GM18502 (cell line): ENCODE measurements at regions not wholly inside any gene's neighbourhood (a gene's known extent, or its start where the extent isn't known, plus 50 kb on each side); places are given as distances from the start of the nearest gene placed in this dataset.
"Not testable (repeated sequence)": the region's sequence is repeated elsewhere in the genome, so short reads cannot be mapped to it uniquely, and the experiment has no call there.

Source experiments
- ATAC-seq: cut with Tn5 transposase; IDR thresholded peaks from one replicate; pipeline ENCODE4 v1.9.1; 2021; ENCODE audit warnings: mild to moderate bottlenecking; ENCODE audit not compliant: unreplicated experiment, poor library complexity

DNA sequence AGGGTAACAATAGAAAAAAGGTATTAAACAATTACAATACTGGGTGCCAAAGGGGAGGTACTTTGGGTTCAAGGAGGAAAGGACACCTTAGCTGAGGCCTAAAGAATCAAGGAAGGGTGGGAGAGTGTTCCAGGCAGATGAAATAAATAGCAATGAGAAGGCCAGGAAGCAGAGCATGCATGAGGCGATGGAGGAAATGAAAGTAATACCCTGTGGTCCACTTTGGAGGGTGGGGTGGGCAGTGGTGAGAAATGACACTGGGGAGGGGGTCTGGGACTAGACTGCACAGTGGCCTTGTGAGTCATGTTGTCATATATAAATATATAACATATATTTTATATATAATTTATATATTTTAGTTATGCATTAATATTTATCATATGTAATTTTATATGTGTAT lies 55.9 kb downstream of the BHLHE40 start:
- ATAC-seq: no peak

- peak; percentile 46 for ATAC-seq
Measured at GRCh38 chr3:5035692-5036391, 56.6 kb downstream of the BHLHE40 start.

GRCh38 chr3:5036392-5036766 lies 57.1 kb downstream of the BHLHE40 start:
- no peak for ATAC-seq

GRCh38 chr3:5036858-5037257 lies 57.6 kb downstream of the BHLHE40 start:
- ATAC-seq: no peak

DNA sequence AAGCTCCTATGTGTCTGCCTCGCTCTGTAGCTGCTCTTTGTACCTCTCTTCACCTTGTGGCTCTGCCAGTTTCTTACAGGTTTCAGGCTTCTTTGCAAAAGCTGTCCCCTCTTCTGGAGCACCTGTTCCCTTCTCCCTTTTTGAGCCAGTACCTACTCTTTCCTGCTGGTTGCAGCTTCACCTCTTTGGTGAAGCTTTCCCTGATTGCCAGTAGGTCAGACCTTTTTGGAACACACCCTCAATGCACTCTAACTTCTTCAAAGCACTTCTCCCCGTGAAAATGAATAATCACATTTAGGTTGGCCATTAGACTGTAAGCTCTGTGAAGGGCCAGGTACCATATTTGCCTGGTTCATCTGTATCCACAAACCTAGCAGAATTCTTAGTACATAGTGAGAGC lies 60.3 kb downstream of the BHLHE40 start:
- no peak for ATAC-seq

DNA sequence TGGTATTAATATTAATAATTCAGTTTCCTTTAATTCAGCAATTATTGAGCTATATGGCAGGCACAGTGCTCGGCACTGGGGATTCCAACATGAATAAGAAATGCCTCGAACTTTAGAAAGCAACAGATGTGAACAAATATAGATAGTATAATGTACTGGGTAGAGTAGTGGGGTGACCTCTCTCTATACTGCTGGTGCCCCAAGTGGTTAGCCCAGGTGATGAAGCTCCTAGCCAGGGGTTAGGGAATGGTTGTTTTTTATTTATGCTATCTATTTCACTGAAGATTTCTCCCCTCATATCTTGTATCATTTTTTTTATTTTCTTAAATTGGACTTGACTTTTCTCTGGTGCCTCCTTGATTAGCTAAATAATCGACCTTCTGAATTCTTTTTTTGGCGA lies 62.1 kb downstream of the BHLHE40 start:
- no peak for ATAC-seq

DNA sequence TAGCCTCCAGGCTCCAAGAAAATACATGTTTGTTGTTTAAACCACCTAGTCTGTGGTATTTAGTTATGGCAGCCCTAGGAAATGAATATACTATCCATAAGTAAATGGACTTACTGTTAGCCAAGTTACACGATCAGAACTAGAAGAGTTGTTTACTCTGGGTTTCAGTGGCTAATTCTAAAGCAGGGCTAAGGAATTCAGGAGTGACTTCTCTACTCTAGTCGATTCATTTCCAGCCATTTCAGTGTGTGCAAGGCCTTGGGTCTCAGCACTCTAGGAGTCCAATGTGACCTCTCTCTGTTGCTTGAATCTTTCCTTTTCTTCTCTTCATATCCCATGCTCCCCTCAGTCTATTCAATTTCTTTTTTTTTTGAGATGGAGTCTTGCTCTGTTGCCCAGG lies 66.7 kb downstream of the BHLHE40 start:
- ATAC-seq: no peak

DNA sequence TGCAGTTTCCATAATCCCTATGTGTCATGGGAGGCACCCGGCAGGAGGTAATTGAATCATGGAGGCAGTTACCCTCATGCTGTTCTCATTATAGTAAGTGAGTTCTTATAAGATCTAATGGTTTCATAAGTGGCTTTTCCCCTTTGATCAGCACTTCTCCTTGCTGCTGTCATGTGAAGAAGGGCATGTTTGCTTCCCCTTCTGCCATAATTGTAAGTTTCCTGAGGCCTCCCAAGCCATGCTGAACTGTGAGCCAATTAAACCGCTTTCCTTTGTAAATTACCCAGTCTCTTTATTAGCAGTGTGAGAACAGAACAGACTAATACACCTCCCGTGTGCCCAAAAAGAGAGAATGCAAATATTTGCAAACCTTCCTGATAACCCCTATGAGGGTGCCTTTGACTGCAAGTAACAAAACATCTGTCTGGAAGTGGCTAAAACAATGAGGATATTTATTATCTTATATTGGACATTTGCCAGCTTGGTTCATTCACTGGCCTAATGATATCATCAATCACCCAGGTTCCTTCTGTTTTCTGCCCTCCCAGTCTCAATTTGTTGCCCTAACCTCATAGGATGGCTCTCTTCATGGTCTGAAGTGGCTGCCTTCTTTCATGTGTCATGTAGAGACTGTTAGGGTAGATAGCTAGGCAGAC lies 68.7 kb downstream of the BHLHE40 start:
- ATAC-seq: no peak

- ATAC-seq: peak; percentile 72
Measured at GRCh38 chr3:5051772-5052171, 70.3 kb upstream of the ARL8B start.

DNA sequence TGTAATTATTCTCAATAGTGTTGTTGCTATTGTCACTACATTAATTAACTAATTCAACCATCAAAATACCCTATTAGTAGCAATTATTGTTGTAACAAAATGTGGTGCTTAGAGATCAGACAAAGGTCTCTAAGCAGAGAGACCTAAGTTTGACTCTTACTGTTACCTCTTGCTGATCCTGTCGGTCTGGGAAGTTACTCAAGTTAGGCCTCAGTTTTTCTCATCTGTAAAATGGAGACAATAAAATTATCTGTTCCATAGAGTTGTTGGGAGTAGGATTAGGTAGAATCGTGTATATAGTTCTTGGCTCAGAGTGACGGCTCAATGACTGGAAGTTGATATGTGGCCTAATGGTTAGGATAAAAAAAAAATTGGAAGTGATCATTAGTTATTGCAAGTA lies 69.8 kb upstream of the ARL8B start:
- ATAC-seq: no peak

DNA sequence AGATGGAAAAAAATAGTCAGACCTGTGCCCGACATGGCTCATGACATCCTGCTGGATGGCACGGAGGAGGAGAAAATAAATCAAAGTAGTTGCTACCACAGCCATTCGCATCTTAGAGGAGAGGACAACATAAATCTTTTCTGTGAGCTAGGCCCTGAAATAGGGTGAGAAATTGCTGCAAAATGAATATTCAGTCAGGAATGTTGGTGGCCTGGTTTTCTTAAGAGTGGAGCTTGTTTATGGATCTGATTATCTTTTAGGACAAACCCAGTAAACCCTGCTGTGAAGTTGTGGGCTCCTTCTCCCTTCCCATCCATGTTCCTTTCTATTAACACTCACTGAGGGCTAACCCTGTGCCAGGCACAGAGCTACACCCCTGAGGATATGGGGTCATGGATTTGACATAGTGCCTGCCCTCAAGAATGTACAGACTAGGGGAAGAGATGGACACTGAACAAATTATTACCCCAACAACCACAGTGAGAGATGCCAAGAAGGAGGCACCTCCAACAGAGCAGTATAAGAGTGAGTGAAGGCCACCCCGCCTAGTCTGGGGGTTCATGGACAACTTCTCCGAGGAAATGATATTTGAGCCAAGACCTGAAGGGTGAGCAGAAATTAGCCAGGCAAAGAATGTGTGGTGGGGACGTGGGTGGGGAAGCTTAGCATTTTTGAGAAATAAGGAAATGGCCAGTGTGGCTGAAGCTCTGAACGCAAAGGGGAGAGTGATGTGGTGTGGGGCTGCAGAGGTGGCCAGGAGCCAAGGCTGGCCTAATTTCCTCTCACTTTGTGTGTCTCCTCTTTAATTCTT lies 68.9 kb upstream of the ARL8B start:
- ATAC-seq: no peak

- no peak for ATAC-seq
Measured at GRCh38 chr3:5054098-5054497, 68.0 kb upstream of the ARL8B start.

- not testable (repeated sequence) for ATAC-seq
Measured at GRCh38 chr3:5054579-5054978, 67.5 kb upstream of the ARL8B start.

DNA sequence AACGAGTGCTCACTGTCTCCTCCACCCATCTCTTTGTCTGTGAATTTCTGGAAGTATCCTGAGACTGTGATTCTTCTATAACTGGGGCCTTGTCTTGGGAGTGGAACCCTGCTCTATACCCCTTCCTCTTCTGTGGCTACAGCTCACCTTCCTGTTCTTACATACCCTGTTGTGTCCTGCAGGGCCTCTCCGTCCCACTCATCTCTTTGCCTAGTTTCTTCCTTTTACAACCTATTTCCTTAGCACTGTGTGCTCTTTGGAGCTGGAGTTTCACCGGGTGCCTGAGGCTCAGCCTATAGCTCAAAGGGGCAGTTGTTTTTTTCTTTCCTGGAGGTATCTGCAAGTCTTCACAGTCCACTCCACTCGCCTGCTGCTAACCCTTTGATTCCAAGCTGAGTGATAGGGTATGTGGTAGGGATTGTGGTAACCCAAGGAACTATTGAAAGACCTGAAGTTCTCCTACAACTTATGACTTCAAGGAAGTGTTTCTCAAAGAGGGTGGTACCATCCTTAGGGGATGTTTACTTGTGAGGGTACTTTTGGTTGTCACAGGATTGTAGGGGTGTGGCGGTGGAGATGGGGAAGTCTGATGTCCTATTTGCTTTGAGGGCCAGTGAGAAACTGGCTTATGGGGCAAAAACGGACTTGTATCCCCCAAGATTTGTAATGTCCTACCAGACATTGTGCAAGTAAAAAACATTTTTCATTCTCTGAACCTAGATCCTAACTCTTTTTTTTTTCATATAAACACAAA lies 66.6 kb upstream of the ARL8B start:
- no peak for ATAC-seq

DNA sequence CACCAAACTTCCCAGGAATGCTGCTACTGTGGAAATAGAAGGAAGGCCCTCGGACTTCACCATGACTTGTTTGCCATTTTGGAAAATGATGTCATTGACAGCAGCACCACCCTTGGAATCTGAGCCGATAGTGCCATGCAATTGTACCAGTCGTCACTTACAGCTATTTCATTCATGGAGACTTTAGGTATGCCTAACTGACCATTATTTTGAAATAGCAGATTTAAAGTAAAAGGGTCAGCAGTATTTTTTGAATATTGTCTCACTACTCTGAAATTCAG lies 66.0 kb upstream of the ARL8B start:
- no peak for ATAC-seq

DNA sequence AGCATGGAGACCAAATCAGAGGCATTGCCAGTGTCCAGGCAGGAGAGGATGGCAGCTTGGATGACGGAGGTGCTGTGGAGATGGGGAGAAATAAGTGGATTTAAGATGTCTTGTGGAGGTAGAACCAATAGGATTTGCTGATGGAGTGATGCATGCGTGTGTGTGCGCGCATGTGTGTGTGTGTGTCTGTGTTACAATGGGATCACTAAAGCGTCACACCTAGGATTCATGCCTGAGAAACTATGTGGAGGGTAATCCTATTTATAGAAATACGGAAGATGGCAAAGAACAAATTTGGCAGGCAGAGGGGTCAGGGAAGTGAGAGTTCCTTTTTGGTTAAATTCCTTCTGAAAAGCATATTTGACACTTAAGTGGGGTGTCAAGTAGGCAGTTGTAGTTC lies 64.8 kb upstream of the ARL8B start:
- ATAC-seq: no peak

DNA sequence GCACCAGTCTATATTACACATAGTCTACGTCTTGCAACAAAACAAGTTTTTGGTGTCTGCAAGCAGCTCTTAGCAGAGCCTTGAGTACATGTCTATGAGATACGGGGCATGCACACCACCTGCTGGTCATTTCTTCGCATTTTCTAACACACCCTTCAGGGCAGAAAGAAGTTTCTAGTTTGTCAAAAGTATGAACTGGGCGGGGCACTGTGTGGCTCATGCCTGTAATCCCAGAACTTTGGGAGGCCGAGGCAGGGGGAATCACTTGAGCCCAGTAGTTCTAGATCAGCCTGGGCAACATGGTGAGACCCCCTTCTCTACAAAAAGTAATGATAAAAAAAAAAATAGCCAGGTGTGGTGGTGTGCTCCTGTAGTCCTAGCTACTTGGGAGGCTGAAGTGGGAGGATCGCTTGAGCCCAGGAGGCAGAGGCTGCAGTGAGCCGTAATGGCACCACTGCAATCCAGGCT lies 64.2 kb upstream of the ARL8B start:
- peak; percentile 90 for ATAC-seq

DNA sequence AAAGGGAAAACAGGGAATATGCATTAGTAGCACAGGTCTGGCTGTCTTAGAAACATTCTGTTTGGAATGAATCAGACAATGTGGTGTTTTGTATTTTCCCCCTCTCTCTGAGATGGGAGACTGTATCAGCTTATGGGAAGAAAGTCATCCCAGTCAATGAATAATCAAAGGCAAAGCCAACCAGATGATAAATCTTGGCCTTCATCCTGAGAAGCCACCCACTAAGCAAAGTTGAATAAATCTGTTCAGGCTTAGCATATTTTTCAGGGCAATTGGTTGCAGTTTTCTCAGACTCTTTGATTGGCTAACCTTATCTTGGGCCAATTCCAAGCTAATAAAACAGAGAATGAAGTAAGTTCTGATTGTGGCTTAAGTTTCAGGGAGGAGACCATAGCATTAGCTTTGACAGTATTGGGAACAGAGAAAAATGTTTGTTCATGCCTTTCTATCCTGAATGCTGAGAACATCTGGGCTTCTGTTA lies 63.6 kb upstream of the ARL8B start:
- ATAC-seq: no peak

DNA sequence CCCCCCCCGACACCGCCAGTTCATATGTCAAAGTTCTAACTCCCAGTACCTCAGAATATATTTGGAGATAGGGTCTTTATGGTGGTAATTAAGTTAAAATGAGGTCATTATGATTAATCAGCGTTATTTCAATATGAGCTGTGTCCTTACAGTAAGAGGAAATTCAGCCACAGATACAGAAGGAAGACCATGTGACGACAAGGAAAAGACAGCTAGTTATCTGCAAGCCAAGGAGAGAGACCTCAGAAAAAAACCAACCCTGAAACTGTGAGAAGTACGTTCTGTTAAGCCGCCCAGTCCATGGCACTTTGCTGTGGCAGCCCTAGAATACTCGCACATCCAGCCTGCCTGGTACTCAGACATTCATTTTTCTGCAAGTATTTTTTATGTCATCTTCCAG lies 62.3 kb upstream of the ARL8B start:
- ATAC-seq: no peak

DNA sequence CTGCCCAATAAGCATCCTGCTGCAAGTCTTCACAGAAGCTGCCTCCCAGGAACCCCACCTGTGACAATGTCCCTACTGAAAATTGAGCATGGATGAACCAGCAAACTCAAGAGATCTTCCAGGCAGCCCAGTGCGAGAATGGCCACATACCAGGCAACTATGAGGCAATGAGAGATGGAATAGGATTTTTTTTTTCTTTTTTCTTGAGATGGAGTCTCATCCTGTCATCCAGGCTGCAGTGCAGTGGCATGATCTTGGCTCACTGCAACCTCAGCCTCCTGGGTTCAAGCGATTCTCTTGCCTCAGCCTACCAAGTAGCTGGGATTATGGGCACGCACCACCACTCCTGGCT lies 60.9 kb upstream of the ARL8B start:
- no peak for ATAC-seq

DNA sequence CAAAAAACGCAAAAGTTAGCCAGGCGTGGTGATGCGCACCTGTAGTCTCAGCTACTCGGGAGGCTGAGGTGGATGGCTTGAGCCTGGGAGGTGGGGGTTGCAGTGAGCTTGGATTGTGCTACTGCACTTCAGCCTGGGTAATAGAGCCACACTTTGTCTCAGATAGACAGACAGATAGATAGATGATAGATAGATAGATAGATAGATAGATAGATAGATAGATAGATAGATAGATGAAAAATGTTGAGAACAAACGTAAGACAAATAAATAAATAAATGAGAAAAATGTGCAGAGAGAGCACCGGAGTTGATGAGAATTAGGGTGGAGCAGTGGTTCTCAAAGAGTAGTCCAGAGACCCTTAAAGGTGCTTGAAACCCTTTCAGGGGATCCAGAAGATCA lies 58.4 kb upstream of the ARL8B start:
- no peak for ATAC-seq
